Right lobe of liver (tissue), 6 donors: ENCODE measurements at regions not wholly inside any gene's neighbourhood (a gene's known extent, or its start where the extent isn't known, plus 50 kb on each side); places are given as distances from the start of the nearest gene placed in this dataset.

Experiments used
- ATAC-seq, 4 donors: fragments of 200-7000 bp; cut with Tn5 transposase; one replicate each; pipeline ENCODE4 v1.9.1; 2020; ENCODE audit warnings: mild to moderate bottlenecking in 4 of 4, moderate library complexity in 4 of 4
- DNase-seq, 3 donors: peaks; one replicate each; pipeline ENCODE4 v3.0.0-alpha.2; 2020
- H3K27ac ChIP-seq, 3 donors: fragments of 200-600 bp; one replicate each; pipeline ENCODE4 v1.8.0; 2022
- H3K27me3 ChIP-seq, 2 donors: fragments of 200-600 bp; one replicate each; pipeline ENCODE4 v1.8.0; 2022
- H3K36me3 ChIP-seq, 4 donors: fragments of 200-600 bp; sonication (generic) in 1 of 4; one replicate each; pipeline versions ENCODE4 v1.5.1 to v1.8.0; 2017 to 2022; ENCODE audit warnings: control low read depth in 1 of 4
- H3K4me1 ChIP-seq, 4 donors: fragments of 200-600 bp; sonication (generic) in 1 of 4; one replicate each; pipeline versions ENCODE4 v1.5.1 to v1.8.0; 2017 to 2022; ENCODE audit warnings: control low read depth in 1 of 4
- H3K4me3 ChIP-seq, 3 donors: fragments of 200-600 bp; one replicate each; pipeline ENCODE4 v1.8.0; 2022
- H3K9me3 ChIP-seq, 4 donors: fragments of 200-600 bp; sonication (generic) in 1 of 4; one replicate each; pipeline versions ENCODE4 v1.5.1 to v1.8.0; 2017 to 2022; ENCODE audit warnings: control low read depth in 1 of 4
- CTCF ChIP-seq, 4 donors: fragments of 200-600 bp in 3 of 4; fragments of 450-650 bp in 1 of 4; IDR thresholded peaks; one replicate each; pipeline versions ENCODE4 v1.5.1 to v1.8.0; 2016 to 2022; ENCODE audit warnings: antibody characterized with exemption in 4 of 4, mild to moderate bottlenecking in 2 of 4
- POLR2A ChIP-seq: fragments of 450-650 bp; IDR thresholded peaks from one replicate; pipeline ENCODE4 v1.6.1; 2017; ENCODE audit warnings: antibody characterized with exemption, mild to moderate bottlenecking
- WGBS: methylation state at CpG from one replicate; pipeline ENCODE4 v1.1.6; 2018; ENCODE audit warnings: low coverage, low lambda C conversion rate; ENCODE audit not compliant: insufficient coverage; ENCODE audit errors: missing lambda C conversion rate; 5-methylcytosine and 5-hydroxymethylcytosine counted together
- intact Hi-C, 2 donors: fragments of 100-400 bp; cut with DNase I; formaldehyde crosslinking; loops; one replicate each; pipeline versions ENCODE4 v1.11.2 to v1.14.1; 2022
- donor health status: DM: no; HTN: yes; CAD: no.
- donor health status: DM: no; HTN: no; CAD: no.
- donor health status: DM: no; HTN: no; CAD: no.
- donor health status: DM: no; HTN: yes; CAD: no.
- donor health status: DM: no; HTN: yes; CAD: no.

GRCh38 chr5:52419357-52419756 is 368.4 kb upstream of the ITGA1 start:
- DNase-seq, result no peak
- ATAC-seq, result no peak
- intact Hi-C loops, result no loop called here
- no peaks in the 10 kb centered on the region for H3K27me3 ChIP-seq
- H3K27ac ChIP-seq, result no peak overlapping the region
- 33% methylated on average over 1 of the region's 1 CpG for WGBS
- H3K36me3 ChIP-seq, result no peaks in the 10 kb centered on the region
- TF ChIP-seq POLR2A (no peak), CTCF (IDR thresholded peaks at IDR 0.05) (no peak)
- no peak overlapping the region for H3K4me3 ChIP-seq
- H3K4me1 ChIP-seq, result no peaks in the 10 kb centered on the region
- no peaks in the 10 kb centered on the region for H3K9me3 ChIP-seq

- TF ChIP-seq POLR2A, result no peak
- no peak for TF ChIP-seq CTCF (IDR thresholded peaks at IDR 0.05)
- DNase-seq, result no peak
- no peaks in the 10 kb centered on the region for H3K36me3 ChIP-seq
- no peaks in the 10 kb centered on the region for H3K9me3 ChIP-seq
- no peak for ATAC-seq
- no peak overlapping the region for H3K4me3 ChIP-seq
- H3K27me3 ChIP-seq, result no peaks in the 10 kb centered on the region
- no peak overlapping the region for H3K27ac ChIP-seq
- intact Hi-C loops, result no loop called here
- H3K4me1 ChIP-seq, result no peaks in the 10 kb centered on the region
- 92% methylated on average over 4 of the region's 4 CpGs for WGBS
Measured at GRCh38 chr5:52427615-52428014, 360.1 kb upstream of the ITGA1 start.

- ATAC-seq, result no peak
- TF ChIP-seq POLR2A (no peak), CTCF (IDR thresholded peaks at IDR 0.05) (no peak)
- no peaks in the 10 kb centered on the region for H3K4me1 ChIP-seq
- no CpG with 5 or more reads among the region's 3 CpGs for WGBS
- H3K27me3 ChIP-seq, result no peaks in the 10 kb centered on the region
- H3K9me3 ChIP-seq, result no peaks in the 10 kb centered on the region
- H3K4me3 ChIP-seq, result no peak overlapping the region
- H3K36me3 ChIP-seq, result no peaks in the 10 kb centered on the region
- DNase-seq, result no peak
- intact Hi-C loops, result no loop called here
- H3K27ac ChIP-seq, result no peak overlapping the region
Measured at GRCh38 chr5:52428977-52429489, 358.7 kb upstream of the ITGA1 start.

- H3K4me3 ChIP-seq, result no peak overlapping the region
- H3K27ac ChIP-seq, result no peak overlapping the region
- 83% methylated on average over 1 of the region's 1 CpG for WGBS
- DNase-seq (no peak), ATAC-seq (no peak)
- H3K4me1 ChIP-seq, result no peaks in the 10 kb centered on the region
- intact Hi-C loops, result no loop called here
- no peaks in the 10 kb centered on the region for H3K9me3 ChIP-seq
- H3K36me3 ChIP-seq, result no peaks in the 10 kb centered on the region
- H3K27me3 ChIP-seq, result no peaks in the 10 kb centered on the region
- no peak for TF ChIP-seq CTCF (IDR thresholded peaks at IDR 0.05)
Measured at GRCh38 chr5:52441768-52442167, 345.9 kb upstream of the ITGA1 start.

- DNase-seq (no peak), ATAC-seq (no peak)
- intact Hi-C loops, result no loop called here
- Histone ChIP-seq H3K4me3 (no peak overlapping the region), H3K27me3 (no peaks in the 10 kb centered on the region), H3K4me1 (no peaks in the 10 kb centered on the region), H3K9me3 (no peaks in the 10 kb centered on the region), H3K27ac (no peak overlapping the region), H3K36me3 (no peaks in the 10 kb centered on the region)
- WGBS, result 71% methylated on average over 2 of the region's 3 CpGs
- TF ChIP-seq CTCF (IDR thresholded peaks at IDR 0.05) (no peak), POLR2A (no peak)
Measured at GRCh38 chr5:52443187-52443586, 344.5 kb upstream of the ITGA1 start.
